Renal cortical epithelial cell (primary cell): ENCODE measurements at regions not wholly inside any gene's neighbourhood (a gene's known extent, or its start where the extent isn't known, plus 50 kb on each side); places are given as distances from the start of the nearest gene placed in this dataset.
"Not testable (repeated sequence)": the region's sequence is repeated elsewhere in the genome, so short reads cannot be mapped to it uniquely, and the experiment has no call there.

Source experiments
- DNase-seq: peaks from one replicate; pipeline ENCODE4 v3.0.0-alpha.2; 2011; ENCODE audit warnings: low read depth

DNA sequence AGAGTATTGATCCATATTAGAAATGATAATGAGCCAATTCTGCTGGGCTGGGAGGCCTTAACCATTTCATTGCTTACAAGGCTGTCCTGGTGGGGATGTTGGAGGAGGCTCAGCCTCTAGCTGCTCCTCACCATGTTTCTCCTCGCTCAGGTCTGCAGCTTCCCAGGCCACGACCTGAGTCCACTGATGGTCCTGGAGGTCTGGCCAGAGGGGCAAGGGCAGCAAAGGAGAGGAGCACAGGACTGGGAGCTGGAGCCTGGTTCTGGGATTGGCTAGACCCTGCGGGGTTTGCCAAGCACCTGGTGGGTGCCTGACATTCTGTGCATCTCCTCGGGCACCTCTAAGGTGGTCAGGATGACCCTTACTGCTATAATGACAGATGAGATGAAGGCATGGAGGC lies 92.6 kb downstream of the KIF26A start:
- no peak for DNase-seq

DNA sequence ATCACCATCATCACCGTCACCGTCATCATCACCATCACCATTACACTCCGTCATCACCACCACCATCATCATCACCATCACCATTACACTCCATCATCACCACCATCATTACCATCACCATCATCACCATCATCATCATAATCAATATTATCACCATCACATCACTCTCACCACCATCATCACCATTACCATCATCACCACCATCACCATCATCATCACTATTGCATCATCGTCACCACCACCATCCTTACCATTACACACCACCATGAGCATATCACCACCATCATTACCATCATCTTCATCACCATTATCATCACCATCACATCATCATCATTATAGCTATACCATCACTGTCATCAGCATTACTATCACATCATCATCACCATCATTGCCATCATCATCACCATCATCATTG lies 93.7 kb downstream of the KIF26A start:
- DNase-seq = no peak

DNA sequence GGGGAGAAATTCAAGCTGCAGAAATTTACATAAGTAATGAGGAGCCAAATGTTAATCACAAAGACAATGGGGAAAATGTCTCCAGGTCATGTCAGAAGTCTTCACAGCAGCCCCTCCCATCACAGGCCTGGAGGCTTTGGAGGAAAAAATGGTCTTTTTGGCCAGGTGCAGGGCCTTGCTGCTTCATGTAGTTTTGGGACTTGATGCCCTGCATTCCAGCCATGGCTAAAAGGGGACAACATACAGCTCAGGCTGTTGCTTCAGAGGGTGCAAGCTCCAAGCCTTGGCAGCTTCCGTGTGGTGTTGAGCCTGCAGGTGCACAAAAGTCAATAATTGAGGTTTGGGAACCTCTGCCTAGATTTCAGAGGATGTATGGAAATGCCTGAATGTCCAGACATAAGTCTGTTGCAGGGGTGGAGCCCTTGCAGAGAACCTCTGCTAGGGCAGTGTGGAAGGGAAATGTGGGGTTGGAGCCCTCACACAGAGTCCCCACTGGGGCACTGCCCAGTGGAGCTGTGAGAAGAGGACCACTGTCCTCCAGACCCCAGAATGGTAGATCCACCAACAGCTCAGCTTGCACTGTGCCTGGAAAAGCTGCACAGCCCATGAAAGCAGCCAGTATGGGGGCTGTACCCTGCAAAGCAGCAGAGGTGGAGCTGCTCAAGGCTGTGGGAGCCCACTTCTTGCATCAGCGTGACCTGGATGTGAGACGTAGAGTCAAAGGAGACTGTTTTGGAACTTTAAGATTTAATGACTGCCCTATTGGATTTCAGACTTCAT lies 95.8 kb downstream of the KIF26A start:
- not testable (repeated sequence) for DNase-seq

DNA sequence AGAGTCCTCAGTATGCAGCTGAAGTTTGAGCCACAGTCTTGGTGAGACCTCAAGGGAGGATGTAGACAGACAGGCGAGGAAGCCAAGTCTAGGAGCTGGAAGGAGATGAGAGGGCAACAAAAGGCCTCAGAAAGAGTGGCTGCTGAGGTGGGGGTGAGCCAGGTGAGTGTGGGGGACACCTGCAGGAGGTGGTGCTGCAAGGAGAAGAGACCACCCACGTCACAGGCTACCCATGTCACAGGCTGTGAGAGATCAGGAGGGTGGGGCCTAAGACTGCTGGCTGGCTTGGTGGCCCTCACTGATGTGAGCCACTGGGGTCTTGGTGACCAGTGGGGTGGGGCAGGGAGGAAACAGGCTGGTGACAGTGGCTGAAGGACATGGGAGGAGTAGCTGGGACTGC lies 97.3 kb downstream of the KIF26A start:
- DNase-seq = no peak

DNA sequence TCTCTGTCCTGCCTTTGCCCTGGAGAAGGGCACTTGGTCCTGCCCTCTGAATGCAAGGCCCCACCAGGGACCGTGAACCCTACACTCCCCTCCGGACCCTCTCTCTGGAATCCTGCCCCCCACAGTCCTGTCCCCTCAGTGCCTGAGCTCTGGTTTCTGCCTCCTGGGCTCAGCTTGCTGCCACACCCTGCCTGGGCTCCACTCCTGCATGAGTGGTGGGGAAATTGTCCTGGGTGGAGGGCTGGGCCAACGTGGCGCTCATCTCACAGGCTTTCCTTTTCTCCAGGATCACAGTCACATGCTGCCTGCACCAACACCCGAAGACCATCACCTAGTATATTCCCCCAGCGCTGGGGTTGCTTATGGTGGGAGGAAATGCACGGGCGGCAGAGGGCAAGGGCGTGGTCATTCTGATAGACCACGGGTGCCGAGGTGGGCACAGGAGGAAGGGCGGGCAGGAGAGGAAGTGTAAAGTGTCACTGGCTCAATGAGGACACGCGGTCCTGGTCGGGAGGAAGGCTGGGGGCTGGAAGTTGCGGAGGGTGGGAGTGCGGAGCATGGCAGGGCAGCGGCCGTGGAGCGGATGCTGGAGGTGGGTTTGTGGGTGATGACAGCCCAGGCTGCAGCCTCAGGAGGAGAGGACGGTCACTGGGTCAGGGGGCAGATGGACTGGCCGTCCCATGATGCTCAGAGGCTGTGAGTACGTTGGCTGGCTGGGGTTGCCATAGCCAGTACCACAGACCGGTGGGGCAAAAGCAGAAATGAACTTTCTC lies 99.5 kb downstream of the KIF26A start:
- DNase-seq = no peak

DNA sequence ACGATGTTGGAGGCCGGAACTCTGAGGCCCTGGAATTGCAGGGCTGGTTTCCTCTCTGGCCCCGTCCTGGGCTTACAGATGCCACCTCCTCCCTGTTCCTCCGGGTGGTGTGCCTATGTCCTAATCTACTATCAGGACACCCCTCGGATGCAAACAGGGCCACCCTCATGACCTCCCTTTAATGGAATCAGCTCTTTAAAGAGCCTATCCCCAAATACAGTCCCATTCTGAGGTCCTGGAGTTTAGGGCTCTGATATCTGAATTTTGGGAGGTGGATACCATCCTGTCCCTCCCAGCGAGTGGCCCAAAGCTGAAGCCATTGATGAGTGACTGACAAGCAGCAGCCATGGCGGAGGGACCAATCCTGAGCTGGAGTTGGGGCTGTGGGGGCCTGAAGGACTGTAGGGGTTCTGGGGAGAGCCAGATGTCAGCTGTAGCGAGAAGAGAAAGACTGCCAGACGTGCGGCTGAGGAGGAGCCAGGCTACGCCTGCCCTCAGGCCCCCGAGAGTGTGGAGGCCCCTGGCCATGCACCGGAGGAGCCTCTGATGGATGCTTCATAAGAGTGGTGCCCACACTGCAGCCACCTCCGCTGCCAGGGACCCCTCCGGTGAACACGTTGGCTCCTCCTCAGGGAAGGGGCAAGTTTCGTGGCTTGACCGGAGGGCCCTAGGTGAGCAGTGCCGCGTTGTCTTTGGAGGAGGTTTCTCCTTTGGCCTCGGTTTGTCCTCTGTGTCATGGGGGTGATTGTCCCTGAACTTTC lies 100.2 kb downstream of the KIF26A start:
- no peak for DNase-seq

DNA sequence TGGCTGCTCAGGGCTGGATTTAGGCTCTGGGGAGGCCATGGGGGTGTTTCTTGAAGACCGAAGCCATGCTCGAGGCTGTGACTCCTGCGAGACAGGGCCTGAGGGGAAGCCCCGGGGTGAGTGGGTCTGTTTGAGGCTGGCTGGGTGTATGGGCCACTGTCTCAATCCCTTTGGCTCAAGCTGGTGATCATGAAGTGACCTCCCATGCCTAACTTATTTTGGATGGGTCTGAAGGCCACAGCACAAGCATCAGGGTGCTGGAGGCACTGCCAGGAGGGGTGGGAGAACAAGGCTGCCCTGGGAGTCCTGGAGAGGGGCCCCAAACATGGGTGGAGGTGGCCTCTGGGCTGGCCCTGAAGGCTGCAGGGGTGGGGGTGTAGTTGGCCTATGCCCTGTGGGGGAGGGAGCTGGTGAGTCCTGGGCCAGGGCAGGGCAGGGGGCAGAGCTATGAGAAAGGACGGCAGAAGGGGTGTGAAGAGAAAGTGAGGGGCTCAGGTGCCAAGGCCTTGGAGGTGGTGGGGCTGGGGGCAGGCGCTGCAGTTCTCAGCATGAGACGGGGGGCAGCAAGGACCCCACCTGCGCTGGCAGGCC lies 100.9 kb downstream of the KIF26A start:
- no peak for DNase-seq

DNA sequence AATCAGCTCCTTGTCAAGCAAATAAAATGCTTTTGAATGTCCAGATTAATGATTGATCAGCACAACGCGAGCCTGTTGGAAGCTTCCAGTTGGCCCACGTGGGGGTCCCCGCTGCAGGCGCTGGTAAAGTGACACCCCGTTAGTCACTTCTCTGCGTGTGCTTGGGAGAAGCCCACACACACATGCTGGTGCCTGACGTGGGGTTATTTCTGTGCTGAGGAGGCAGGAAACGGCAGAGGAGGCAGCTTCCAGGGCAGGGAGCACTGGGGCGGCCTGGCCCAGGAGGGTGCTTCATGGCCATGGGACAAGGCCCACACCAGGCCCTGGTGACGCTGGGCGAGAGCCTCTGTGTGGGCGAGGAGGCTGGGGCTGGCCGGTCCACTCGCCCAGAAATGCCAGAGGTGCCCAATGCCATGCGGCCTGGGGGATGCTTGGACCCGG lies 101.5 kb downstream of the KIF26A start:
- no peak for DNase-seq

DNA sequence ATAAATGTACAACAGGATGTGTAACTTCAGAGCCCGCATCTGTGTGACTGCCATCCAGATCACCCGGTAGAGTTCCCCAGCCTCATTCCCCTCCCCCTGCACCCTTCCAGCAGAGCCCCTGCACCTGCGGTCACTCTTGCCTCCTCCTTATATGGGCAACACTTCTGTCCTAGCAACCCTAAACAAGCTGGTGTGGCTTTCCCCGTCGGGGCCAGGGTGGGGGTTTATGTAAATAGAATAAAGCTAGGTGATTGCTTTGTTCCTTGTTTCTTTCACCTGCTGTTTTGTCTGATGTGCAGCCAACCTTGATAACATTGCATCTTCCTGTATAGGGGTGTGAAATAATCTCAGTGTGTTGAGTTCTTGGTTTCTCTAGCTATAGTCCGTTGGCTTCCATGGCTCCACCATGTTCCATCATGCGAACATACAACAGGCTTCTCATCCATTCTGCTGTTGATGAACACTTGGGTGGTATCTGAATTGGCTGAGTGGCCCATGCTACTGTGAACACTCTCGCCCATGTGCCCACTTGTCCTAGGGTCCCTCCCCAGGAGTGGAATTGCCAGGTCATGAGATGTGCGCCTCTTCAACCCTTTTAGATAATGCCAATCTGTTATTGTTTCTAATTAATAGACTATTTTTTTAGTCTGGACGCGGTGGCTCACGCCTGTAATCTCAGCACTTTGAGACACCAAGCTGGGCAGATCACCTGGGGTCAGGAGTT lies 102.2 kb downstream of the KIF26A start:
- no peak for DNase-seq

DNA sequence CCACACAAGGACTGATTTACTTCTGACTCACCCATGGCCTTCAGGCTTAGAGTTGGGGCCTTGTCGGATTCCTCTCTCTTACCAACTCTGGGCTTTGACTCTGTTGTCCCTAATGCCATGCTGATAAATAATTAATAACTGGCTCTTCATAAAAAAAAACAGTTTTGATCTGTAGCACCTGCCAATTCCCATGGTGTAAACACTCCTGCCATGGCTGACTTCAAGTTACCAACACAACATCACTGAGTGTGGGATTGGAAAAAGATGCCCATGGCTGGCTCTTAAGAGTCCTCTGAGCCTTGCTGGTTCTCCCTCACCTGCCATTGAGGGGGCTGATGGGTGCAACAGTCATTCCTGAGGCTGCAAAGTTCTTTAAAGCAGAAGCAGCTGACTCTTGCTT lies 104.8 kb downstream of the KIF26A start:
- no peak for DNase-seq

DNA sequence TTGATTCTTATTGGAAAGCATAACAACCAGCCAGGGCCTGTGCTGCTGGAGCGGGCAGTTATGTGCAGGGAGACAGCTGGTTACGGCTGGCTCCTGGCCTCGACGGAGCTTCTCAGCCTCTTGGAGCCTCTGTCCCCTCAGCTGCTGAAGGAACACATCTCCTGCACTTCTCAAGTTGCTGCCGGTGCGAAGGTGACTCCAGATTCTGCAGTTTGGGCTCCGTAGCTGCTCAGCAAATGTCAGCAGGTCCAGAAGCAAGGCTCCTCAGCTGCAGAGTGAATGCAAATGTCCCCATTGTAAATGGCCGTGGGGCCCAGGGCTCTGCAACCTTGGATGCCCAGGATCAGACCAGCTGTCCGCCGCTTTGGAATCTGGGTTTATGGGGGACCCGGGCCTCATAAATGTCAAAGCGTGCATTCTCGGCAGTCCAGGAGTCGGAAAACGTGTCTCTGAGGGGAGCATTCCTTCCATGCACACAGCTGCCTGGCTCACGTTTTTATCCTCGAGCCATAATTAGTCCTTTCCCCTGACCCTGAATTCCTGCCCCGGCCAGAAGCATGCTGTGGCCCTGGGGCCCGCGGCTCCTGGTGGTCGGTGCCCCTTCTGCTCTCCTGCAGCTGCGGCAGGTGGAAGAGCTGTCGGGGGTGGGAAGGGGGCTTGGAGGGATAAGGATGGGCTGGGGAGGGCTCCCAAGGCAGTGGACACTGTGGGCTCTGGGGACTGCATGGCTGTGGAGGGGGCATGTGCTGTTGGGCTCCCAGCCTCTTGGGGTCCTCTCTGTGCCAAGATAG lies 106.0 kb downstream of the KIF26A start:
- no peak for DNase-seq

DNA sequence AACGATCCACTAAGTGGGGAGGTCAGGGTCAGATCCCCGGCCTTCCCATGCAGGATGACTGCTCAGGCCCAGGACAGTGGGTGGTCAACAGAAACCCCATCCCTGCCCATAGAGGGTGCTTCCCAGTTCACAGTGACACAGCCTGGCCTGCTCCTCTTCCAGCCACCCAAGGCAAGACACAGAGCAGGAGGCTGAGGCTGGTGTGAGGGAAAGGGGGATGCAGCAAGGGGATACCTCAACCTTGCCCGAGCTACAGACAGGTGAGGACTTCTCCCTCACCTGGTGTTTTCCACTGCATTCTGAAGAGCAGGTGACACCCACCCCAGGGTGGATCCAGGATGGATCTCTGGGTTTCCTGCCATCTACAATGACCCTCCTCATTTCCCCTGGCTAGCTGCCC lies 106.7 kb downstream of the KIF26A start:
- DNase-seq = no peak

DNA sequence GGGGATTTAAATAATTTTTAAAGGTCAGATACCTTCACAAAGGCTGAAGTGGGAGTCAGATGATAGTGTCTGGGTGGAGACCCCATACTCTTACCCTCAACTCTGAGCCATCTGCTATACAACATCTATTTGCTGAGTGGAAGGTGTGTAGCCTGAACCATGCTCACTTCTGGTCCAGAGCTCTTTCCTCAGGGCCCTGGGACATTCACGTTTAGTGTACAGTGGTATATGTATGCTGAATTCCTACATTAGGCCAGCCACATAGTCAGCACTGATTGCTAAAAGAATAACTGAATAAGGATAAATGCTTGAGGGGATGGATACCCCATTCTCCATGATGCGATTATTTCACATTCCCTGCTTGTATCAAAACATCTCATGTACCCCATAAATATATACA lies 107.3 kb downstream of the KIF26A start:
- no peak for DNase-seq

DNA sequence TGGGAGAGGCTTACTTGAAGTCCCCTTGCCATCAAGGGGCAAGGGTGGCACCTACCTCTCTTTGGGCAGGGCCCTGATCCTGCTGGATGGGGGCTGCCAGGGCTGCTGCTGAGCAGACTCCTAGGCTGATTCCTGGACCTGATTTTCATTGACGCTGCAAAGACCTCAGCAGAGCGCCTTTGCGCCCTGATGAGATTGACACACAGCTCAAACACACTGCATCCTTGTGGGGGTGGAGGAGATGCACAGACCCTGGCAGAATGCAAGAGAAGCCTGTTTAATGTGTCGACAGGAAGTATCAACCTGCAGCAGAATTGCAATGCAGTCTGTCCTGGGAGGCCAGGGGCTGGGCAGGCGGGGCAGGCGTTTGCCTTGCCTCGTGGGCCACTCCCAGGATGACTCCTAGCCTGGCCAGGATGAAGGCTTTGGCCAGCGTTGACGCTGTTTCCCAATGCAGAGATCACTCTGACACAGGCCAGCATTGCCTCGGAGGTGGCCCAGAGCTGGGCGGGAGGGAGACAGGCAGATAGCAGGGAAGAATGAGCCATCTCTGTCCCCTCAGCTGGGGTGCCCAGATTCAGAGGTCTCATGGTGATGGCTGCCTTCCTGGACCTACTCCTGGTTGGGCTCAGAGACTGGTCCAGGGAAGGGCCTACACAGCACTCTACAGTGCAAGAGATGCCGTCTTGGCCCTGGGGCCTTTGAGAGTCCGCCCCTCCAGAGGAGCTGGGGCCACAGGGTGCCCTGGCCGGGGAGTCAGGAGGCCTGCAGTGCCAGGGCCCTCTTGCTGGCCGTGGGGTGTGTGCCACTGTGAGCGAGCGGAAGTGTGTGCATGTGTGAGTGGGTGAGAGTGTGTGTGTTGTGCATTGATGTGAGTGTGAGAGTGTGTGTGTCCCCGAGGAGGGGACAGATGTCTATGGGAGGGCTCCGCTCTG lies 108.3 kb downstream of the KIF26A start:
- no peak for DNase-seq

DNA sequence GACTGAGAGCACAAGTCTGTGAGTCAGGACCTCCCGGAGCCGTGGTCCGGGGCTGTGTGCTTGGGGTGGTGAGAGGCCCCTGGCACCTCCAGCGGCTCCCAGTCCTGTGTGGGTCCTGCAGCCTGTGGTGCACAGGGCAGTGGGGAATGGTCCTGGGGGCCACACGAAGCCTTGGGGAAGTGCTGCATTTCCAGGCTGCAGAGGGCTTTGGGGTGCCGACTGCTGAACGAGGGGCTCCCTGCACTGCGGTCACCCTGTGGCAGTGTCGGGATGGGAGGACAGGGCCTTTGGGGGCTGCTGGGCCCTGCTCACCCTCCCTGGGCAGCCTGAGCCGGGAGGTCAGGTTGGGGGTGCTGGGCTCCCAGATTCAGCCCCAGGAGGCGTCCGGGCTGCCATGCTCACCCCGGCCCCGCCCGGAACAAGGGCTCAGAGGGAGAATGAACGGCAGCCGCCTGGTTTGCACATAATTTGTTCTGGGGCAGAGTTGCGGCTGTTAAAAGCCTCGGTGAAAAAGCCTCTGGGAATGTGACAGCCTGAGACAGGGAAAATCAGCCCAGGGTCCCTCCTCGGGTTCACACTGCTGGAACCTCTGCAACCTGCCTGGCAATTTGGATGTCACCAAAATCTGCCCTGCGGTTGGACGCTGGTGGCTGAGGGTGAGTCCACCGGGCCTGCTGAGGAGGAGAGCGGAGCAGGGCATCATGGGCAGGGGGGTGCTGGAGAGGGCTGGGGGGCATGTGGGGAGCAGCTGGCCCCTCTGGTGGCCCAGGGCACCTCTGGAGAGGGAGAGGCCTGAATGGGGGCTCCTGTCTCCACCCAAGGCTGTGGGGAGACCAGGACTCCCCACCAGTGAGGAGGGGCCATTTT lies 109.2 kb downstream of the KIF26A start:
- no peak for DNase-seq

DNA sequence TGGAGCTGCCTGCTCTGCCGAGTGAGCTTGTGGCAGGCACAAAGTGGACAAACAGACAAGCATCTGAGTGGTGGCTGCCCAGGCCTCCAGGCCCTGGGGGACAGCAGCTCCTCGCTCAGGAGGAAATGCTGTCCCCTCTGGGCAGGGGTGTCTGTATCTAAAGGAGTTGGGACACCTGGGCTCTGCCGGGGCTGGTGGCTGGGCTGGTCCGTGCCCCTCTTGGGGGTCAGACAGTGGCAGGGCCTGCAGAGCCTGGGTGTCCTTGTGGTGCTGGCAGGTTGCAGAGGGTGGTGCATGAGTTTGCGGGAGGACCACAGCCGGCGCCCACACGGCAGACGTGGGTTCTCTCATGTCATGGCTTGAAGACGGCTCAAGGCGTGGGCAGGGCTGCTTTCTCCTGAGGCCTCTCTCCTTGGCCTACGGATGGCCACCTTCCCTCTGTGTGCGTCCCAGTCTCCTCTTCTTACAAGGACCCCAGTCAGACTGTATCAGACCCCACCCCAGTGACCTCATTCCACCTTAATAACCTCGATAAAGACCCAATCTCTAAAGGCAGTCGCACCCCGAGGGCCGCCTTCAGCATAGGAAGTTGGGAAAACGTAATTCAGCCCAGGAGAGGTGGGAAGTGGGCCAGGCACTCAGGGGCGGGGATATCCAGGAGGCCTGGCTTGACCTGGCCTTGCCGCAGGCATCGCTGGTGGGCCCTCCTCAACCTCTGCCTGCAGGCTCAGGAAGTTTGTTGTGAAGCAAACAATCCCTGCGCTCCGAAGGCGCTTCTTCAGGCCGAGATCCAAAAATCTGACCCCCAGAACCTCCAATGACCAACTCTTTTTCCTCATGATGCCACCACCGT lies 110.0 kb downstream of the KIF26A start:
- DNase-seq = no peak

DNA sequence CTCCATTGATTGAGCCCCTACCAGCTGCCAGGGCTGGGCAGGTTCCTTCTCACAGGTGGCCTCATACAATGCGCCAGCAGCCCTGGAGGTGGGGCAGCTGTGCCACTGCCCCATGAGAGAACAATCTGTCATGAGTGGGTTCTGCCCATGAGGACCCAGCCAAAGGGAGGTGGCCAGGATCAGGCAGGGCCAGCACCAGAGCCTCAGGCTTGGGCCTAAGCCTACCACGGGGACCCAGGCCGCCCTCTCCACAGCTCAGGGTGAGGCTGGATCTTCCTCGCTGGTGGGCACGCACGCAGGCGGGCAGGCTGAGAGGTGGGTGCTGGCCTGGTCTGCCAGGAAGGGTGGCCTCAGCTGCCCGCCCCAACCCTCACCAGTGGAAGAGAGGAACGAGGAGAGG lies 110.7 kb downstream of the KIF26A start:
- DNase-seq = no peak

DNA sequence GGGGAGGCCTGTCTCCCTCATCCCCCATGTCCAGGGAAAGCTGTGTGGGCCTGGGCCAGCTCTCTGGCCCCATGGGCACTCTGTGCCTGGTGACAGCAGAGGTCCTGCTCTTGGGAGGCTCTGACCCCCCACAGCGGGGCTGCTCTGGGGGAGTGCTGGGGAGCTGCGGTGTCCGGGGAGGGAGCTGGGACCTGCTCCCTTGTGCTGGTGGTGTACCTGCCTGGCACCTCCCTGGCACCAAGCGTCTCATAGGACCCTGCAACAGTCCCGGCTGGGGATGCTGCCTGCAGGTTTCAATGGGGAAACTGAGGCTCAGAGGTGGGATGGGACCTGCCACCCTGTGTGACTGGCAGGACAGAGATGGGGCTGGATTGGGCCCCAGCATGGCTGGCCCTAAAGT lies 111.3 kb downstream of the KIF26A start:
- no peak for DNase-seq
